ENCODE measurements at regions not wholly inside any gene's neighbourhood (a gene's known extent, or its start where the extent isn't known, plus 50 kb on each side); places are given as distances from the start of the nearest gene placed in this dataset.

DNA sequence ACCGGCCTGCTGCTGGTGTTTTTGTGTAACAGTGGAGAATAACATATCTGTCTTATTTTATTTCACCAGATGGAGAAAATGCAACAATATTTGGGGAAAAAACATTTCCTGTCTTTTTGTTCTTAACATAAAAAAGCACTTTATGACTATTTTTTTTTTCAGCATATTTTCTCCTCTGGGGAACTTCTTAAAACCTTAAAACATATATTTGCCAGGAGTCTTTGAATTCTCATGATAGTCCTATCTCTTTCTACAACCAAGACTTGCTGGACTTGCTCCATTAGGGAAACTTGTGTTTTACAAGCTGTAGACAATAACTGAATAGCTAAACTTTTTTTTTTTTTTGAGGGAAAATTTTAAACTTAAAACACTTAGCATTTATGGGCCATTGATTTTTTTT is 98.6 kb upstream of the PRDM1 start:
- TF ChIP-seq POLR2A (IDR thresholded peaks at IDR 0.05; ENCODE audit: low read depth, low read length) (no peak), POLR2AphosphoS5 (IDR thresholded peaks at IDR 0.05; ENCODE audit: low read depth, low read length) (no peak)

All from GM12891 (cell line).